Vagina (tissue), 2 donors: ENCODE measurements at regions not wholly inside any gene's neighbourhood (a gene's known extent, or its start where the extent isn't known, plus 50 kb on each side); places are given as distances from the start of the nearest gene placed in this dataset.

Experiments used
- DNase-seq, 2 donors: peaks; one replicate each; pipeline ENCODE4 v3.0.0-alpha.2; 2017; ENCODE audit errors: extremely low spot score in 2 of 2
- H3K27ac ChIP-seq: fragments of 200-600 bp; sonication (generic); one replicate; pipeline ENCODE4 v1.5.1; 2019
- H3K27me3 ChIP-seq: fragments of 200-600 bp; sonication (generic); one replicate; pipeline ENCODE4 v1.5.1; 2019
- H3K36me3 ChIP-seq, 2 donors: fragments of 200-600 bp; sonication (generic); one replicate each; pipeline ENCODE4 v1.5.1; 2017 to 2019
- H3K4me1 ChIP-seq: fragments of 200-600 bp; sonication (generic); one replicate; pipeline ENCODE4 v1.5.1; 2019
- H3K4me3 ChIP-seq, 2 donors: fragments of 200-600 bp; sonication (generic); 1 replicate in 1 of 2; 2 replicates in 1 of 2; pipeline ENCODE4 v1.5.1; 2016 to 2019
- H3K9me3 ChIP-seq: fragments of 200-600 bp; sonication (generic); one replicate; pipeline ENCODE4 v1.5.1; 2019
- CTCF ChIP-seq, 3 experiments: fragments of 450-650 bp in 2 of 3; fragments of 200-600 bp in 1 of 3; sonication (generic) in 1 of 3; IDR thresholded peaks; one replicate each; pipeline ENCODE4 v1.5.1; 2017 to 2019; ENCODE audit warnings: antibody characterized with exemption in 3 of 3, mild to moderate bottlenecking in 2 of 3, moderate library complexity in 2 of 3
- POLR2A ChIP-seq, 2 donors: fragments of 450-650 bp; IDR thresholded peaks; one replicate each; pipeline ENCODE4 v1.6.1; 2017; ENCODE audit warnings: antibody characterized with exemption in 2 of 2, mild to moderate bottlenecking in 2 of 2, moderate library complexity in 2 of 2
- POLR2AphosphoS5 ChIP-seq, 2 donors: sonication (generic); formaldehyde crosslinking; IDR thresholded peaks; one replicate each; pipeline ENCODE4 v1.9.0; 2017; ENCODE audit warnings: antibody characterized with exemption in 2 of 2, mild to moderate bottlenecking in 2 of 2, low read depth in 1 of 2; ENCODE audit not compliant: insufficient read depth in 1 of 2
- intact Hi-C: fragments of 100-400 bp; cut with DNase I; formaldehyde crosslinking; loops from one replicate; pipeline ENCODE4 v1.15.1; 2023

- no peak for DNase-seq
- TF ChIP-seq CTCF (IDR thresholded peaks at IDR 0.05) (no peak), POLR2A (IDR thresholded peaks at IDR 0.05) (no peak), POLR2AphosphoS5 (IDR thresholded peaks at IDR 0.05; ENCODE audit: insufficient read depth in 1 of 2, low read depth in 1 of 2) (no peak)
- Histone ChIP-seq H3K4me1 (peaks cover 59% of the 10 kb centered on the region), H3K27me3 (no peaks in the 10 kb centered on the region), H3K9me3 (no peaks in the 10 kb centered on the region), H3K4me3 (no peak overlapping the region), H3K27ac (peak overlapping the region; percentile 80), H3K36me3 (no peaks in the 10 kb centered on the region)
- intact Hi-C loops, result loop anchor here (10.0 kb wide), 2 partner anchors 99 to 171 kb away; partner anchors contain the start of gene PGRMC2
These were observed 96.5 kb upstream of the PGRMC2 start for GRCh38 chr4:128384091-128384520.

DNA sequence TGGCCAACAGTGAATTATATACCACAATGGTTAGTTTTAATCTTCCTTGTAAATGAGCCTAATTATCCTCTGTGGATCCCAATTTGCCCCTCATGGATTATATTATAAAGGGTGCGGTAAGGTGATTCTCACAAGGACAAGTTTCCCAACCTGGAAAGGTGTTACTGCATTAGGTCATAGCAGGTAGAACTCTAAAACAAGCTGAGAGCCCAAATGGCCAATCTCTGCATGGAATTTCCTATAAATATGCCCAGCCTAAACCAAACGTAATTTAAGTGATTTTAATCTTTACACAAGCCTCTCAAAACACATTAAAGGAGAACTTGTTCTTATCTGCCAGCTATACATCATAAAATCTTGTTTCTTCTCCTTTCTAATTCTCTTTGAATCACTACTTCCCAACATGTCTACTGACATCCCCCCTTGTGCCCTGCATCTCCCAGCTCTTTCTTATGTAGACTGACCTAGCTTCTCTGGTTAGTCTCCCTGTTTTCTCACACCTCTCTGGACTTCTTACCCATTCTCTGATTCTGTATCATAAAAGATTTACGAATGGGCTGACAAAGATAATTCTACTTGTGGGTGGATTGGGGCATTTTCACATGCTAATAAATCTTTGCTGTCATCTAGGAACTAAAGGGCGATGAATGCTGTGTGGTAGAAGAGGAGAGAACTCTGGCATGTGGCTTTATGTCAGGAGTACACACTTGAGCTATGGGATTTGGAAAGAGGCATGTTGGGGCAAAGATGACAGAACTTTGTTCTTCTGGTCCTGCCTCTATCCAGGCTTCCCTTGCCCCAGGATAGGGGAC lies 94.3 kb upstream of the PGRMC2 start:
- H3K4me1 ChIP-seq, result peaks cover 39% of the 10 kb centered on the region
- intact Hi-C loops, result loop anchor here (10.0 kb wide), 2 partner anchors 97 to 173 kb away; partner anchors contain the start of gene PGRMC2
- H3K27ac ChIP-seq, result no peak overlapping the region
- no peak for DNase-seq
- H3K36me3 ChIP-seq, result no peaks in the 10 kb centered on the region
- no peak overlapping the region for H3K4me3 ChIP-seq
- TF ChIP-seq CTCF (IDR thresholded peaks at IDR 0.05), result no peak
- TF ChIP-seq POLR2AphosphoS5 (IDR thresholded peaks at IDR 0.05; ENCODE audit: insufficient read depth in 1 of 2, low read depth in 1 of 2), result peak in 1 of 2 donors; percentile 31
- no peak for TF ChIP-seq POLR2A (IDR thresholded peaks at IDR 0.05)
- H3K27me3 ChIP-seq, result no peaks in the 10 kb centered on the region
- H3K9me3 ChIP-seq, result no peaks in the 10 kb centered on the region

DNA sequence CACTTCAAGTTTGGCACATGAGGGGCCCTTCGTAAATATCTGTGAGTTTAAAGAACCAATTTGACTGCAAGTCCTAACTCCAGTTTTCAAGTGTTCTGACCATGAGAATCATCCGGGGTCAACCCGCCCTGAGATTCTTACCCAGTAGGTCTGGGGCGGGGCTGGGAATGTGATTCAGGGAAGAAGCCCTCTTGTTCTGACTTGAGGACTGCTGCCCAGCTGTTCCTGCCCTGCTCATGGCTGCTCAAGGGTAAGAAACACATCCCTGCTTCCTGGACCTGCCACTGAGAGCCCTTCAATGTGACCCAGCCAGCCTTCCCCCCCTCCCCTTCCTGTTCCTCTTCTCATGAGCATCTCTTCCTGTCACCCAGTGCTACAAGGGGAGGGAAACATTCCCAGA lies 92.7 kb upstream of the PGRMC2 start:
- intact Hi-C loops, result loop anchor here (10.0 kb wide), 2 partner anchors 96 to 174 kb away; partner anchors contain the start of gene PGRMC2
- H3K27me3 ChIP-seq, result no peaks in the 10 kb centered on the region
- peaks cover 24% of the 10 kb centered on the region for H3K4me1 ChIP-seq
- no peak for TF ChIP-seq POLR2A (IDR thresholded peaks at IDR 0.05)
- no peak for TF ChIP-seq CTCF (IDR thresholded peaks at IDR 0.05)
- no peak for TF ChIP-seq POLR2AphosphoS5 (IDR thresholded peaks at IDR 0.05; ENCODE audit: insufficient read depth in 1 of 2, low read depth in 1 of 2)
- H3K36me3 ChIP-seq, result no peaks in the 10 kb centered on the region
- no peak overlapping the region for H3K4me3 ChIP-seq
- no peak for DNase-seq
- H3K27ac ChIP-seq, result no peak overlapping the region
- H3K9me3 ChIP-seq, result no peaks in the 10 kb centered on the region

GRCh38 chr4:128379860-128380259 lies 92.2 kb upstream of the PGRMC2 start:
- no peak overlapping the region for H3K27ac ChIP-seq
- H3K4me1 ChIP-seq, result peaks cover 20% of the 10 kb centered on the region
- H3K36me3 ChIP-seq, result no peaks in the 10 kb centered on the region
- TF ChIP-seq POLR2AphosphoS5 (IDR thresholded peaks at IDR 0.05; ENCODE audit: insufficient read depth in 1 of 2, low read depth in 1 of 2) (no peak), CTCF (IDR thresholded peaks at IDR 0.05) (peak in 1 of 3 experiments; percentile 37)
- H3K4me3 ChIP-seq, result no peak overlapping the region
- intact Hi-C loops, result loop anchor here (10.0 kb wide), 2 partner anchors 95 to 175 kb away; partner anchors contain the start of gene PGRMC2
- H3K9me3 ChIP-seq, result no peaks in the 10 kb centered on the region
- DNase-seq, result no peak
- no peaks in the 10 kb centered on the region for H3K27me3 ChIP-seq

GRCh38 chr4:128378668-128379067 lies 91.1 kb upstream of the PGRMC2 start:
- DNase-seq, result no peak
- no peak overlapping the region for H3K27ac ChIP-seq
- H3K36me3 ChIP-seq, result no peaks in the 10 kb centered on the region
- H3K4me3 ChIP-seq, result no peak overlapping the region
- no peaks in the 10 kb centered on the region for H3K27me3 ChIP-seq
- no peaks in the 10 kb centered on the region for H3K9me3 ChIP-seq
- TF ChIP-seq POLR2A (IDR thresholded peaks at IDR 0.05) (no peak), CTCF (IDR thresholded peaks at IDR 0.05) (no peak), POLR2AphosphoS5 (IDR thresholded peaks at IDR 0.05; ENCODE audit: insufficient read depth in 1 of 2, low read depth in 1 of 2) (no peak)
- peaks cover 8% of the 10 kb centered on the region for H3K4me1 ChIP-seq
- intact Hi-C loops, result no loop called here
